Endothelial cell of umbilical vein (primary cell): ENCODE measurements at regions not wholly inside any gene's neighbourhood (a gene's known extent, or its start where the extent isn't known, plus 50 kb on each side); places are given as distances from the start of the nearest gene placed in this dataset.

ENCODE experiments used
- BruUV-seq: library from RNA; stranded (reverse); fragments of 400-500 nt; replicated peaks from 2 replicates; lab custom pipeline; 2021; lab: Mats Ljungman, UMichigan
- CTCF ChIA-PET: fragments of 300-600, 350-600 bp; sonication (Branson Sonifier 250); formaldehyde crosslinking; loops from one replicate; lab custom pipeline; 2021; ENCODE audit warnings: antibody characterized with exemption, inconsistent platforms; lab: Charles Lee
- POLR2A ChIA-PET: fragments of 300-600, 350-600 bp; sonication (Branson Sonifier 250); formaldehyde crosslinking; loops from one replicate; lab custom pipeline; 2021; ENCODE audit warnings: antibody characterized with exemption, inconsistent platforms; lab: Charles Lee
- DNase-seq: peaks from one replicate; pipeline ENCODE4 v3.0.0-alpha.2; 2011; ENCODE audit warnings: low read depth, low spot score
- FAIRE-seq: peaks from 2 replicates; lab custom pipeline; 2011; peaks lifted over from hg19 to GRCh38; lab: Jason Lieb, UNC
- H2AFZ ChIP-seq: 2 replicates; pipeline ENCODE4 v1.6.0; 2012; ENCODE audit warnings: low read depth, low read length, control low read depth, inconsistent platforms
- H3K27ac ChIP-seq: 2 replicates; pipeline ENCODE4 v1.5.1; 2011; ENCODE audit warnings: low read depth, mild to moderate bottlenecking, control low read depth, low read length, moderate library complexity; ENCODE audit not compliant: insufficient read depth
- H3K27me3 ChIP-seq, 2 experiments: 2 replicates each; pipeline versions ENCODE4 v1.6.0 to v1.6.1; 2011; ENCODE audit warnings: low read length in 2 of 2, mixed read lengths in 1 of 2; ENCODE audit not compliant: control insufficient read depth in 2 of 2, insufficient read depth in 2 of 2
- H3K36me3 ChIP-seq, 2 experiments: 2 replicates in 1 of 2; 3 replicates in 1 of 2; pipeline ENCODE4 v1.5.1; 2011; ENCODE audit warnings: low read length in 2 of 2, mild to moderate bottlenecking in 1 of 2, moderate library complexity in 1 of 2; ENCODE audit not compliant: control insufficient read depth in 2 of 2, insufficient read depth in 2 of 2; ENCODE audit errors: extremely low read depth in 1 of 2
- H3K4me1 ChIP-seq: 3 replicates; pipeline ENCODE4 v1.5.1; 2011; ENCODE audit warnings: mild to moderate bottlenecking, low read length; ENCODE audit not compliant: control insufficient read depth, insufficient read depth; ENCODE audit errors: extremely low read depth
- H3K4me2 ChIP-seq: 2 replicates; pipeline ENCODE4 v1.6.1; 2011; ENCODE audit warnings: low read length, control low read depth, mixed read lengths; ENCODE audit not compliant: insufficient read depth
- H3K4me3 ChIP-seq, 3 experiments: fragments of 200-600 bp in 1 of 3; sonication (generic), shearing (Covaris generic) in 1 of 3; replicated peaks in 1 of 3; 2 replicates each; pipeline ENCODE4 v1.5.1; 2011 to 2016; ENCODE audit warnings: control low read depth in 3 of 3, low read length in 3 of 3, mild to moderate bottlenecking in 2 of 3, inconsistent platforms in 1 of 3, low read depth in 1 of 3, moderate library complexity in 1 of 3; ENCODE audit not compliant: insufficient read depth in 1 of 3
- H3K79me2 ChIP-seq: 2 replicates; pipeline ENCODE4 v1.6.0; 2012; ENCODE audit warnings: low read length, inconsistent platforms; ENCODE audit not compliant: control insufficient read depth, insufficient read depth
- H3K9ac ChIP-seq: replicated peaks from 2 replicates; pipeline ENCODE3; 2011; ENCODE audit warnings: low read length, control low read depth; ENCODE audit not compliant: insufficient read depth; ENCODE audit errors: extremely low read depth
- H3K9me1 ChIP-seq: replicated peaks from 3 replicates; pipeline ENCODE4 v1.6.0; 2011; ENCODE audit warnings: mild to moderate bottlenecking, low read length; ENCODE audit not compliant: control insufficient read depth, insufficient read depth; ENCODE audit errors: extremely low read depth
- H3K9me3 ChIP-seq: replicated peaks from 2 replicates; pipeline ENCODE4 v1.5.1; 2012; ENCODE audit warnings: low read length, inconsistent platforms; ENCODE audit not compliant: control insufficient read depth, insufficient read depth
- H4K20me1 ChIP-seq: replicated peaks from 2 replicates; pipeline ENCODE3; 2011; ENCODE audit warnings: mild to moderate bottlenecking, low read length; ENCODE audit not compliant: control insufficient read depth, insufficient read depth; ENCODE audit errors: extremely low read depth
- CTCF ChIP-seq, 2 donors: IDR thresholded peaks; 1 replicate in 1 of 2; 2 replicates in 1 of 2; pipeline ENCODE4 v1.5.1; 2011; ENCODE audit warnings: low read length in 2 of 2, mild to moderate bottlenecking in 2 of 2, moderate library complexity in 2 of 2, control low read depth in 1 of 2, inconsistent platforms in 1 of 2, low read depth in 1 of 2; ENCODE audit not compliant: insufficient read depth in 1 of 2; ENCODE audit errors: extremely low read depth in 1 of 2
- EZH2 ChIP-seq: IDR thresholded peaks from 2 replicates; pipeline ENCODE4 v1.6.1; 2012; ENCODE audit warnings: borderline replicate concordance, low read depth, mild to moderate bottlenecking, moderate library complexity, low read length, inconsistent platforms; ENCODE audit not compliant: severe bottlenecking
- FOS ChIP-seq: IDR thresholded peaks from 2 replicates; pipeline ENCODE4 v1.6.1; 2011; ENCODE audit warnings: mild to moderate bottlenecking, low read length, moderate library complexity, borderline replicate concordance; ENCODE audit not compliant: insufficient read depth
- GATA2 ChIP-seq: IDR thresholded peaks from 2 replicates; pipeline ENCODE4 v1.7.0; 2011; ENCODE audit warnings: low read depth, mild to moderate bottlenecking, moderate library complexity, mixed read lengths, low read length; ENCODE audit not compliant: insufficient read length, insufficient read depth
- JUN ChIP-seq: IDR thresholded peaks from 2 replicates; pipeline ENCODE4 v1.6.1; 2011; ENCODE audit warnings: borderline replicate concordance, low read depth; ENCODE audit not compliant: insufficient read length, insufficient read depth
- MYC ChIP-seq: IDR thresholded peaks from one replicate; pipeline ENCODE4 v1.6.1; 2011; ENCODE audit warnings: mild to moderate bottlenecking, low read depth, low read length
- POLR2A ChIP-seq: IDR thresholded peaks from 2 replicates; pipeline ENCODE4 v1.6.1; 2012; ENCODE audit warnings: low read depth, mild to moderate bottlenecking, control low read depth, low read length
- POLR2AphosphoS5 ChIP-seq: IDR thresholded peaks from 2 replicates; pipeline ENCODE4 v1.6.1; 2012; ENCODE audit warnings: low read depth, mild to moderate bottlenecking, control low read depth, low read length, moderate library complexity; ENCODE audit not compliant: insufficient read depth
- dilution Hi-C: fragments of 300-500 bp; cut with MboI; formaldehyde crosslinking; loops from one replicate; pipeline ENCODE4 v1.15.0; 2019; ENCODE audit warnings: low sequenced_read_pairs; ENCODE audit not compliant: extremely low pct_ligation_motif_present
- intact Hi-C: fragments of 100-400 bp; cut with micrococcal nuclease; formaldehyde crosslinking; loops from one replicate; pipeline ENCODE4 v1.10.0; 2022
- TF ChIP-seq, protein P1 (sequence below): IDR thresholded peaks from 2 replicates; pipeline ENCODE4 v1.6.1; 2011; ENCODE audit not compliant: insufficient read depth, insufficient read length

DNA sequence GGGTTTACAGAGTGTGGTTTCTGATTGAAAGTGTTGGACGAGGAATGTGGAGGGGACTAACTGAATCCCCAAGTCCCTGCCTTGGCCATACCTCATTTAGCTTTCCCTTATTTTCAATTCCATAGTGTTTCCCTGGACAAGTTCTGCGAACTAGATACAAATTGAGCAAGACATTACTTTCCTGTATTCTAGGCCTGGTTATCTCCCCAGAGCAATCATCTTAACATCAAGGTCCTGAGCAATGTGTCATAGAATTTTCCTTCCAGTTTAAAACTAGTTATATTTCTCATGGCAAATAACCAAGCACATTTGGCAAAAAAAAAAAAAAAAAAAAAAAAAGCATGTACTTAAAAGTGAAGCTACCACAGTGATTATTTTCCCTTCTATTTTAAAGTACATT is 330.1 kb downstream of the CDH11 start:
- no peaks in the 10 kb centered on the region for H3K4me1 ChIP-seq
- CTCF ChIA-PET, result interaction anchor here (0.6 to 0.7 kb wide), 3 partner anchors 28 to 1099 kb away, joined by 3 to 4 read pairs (median 3); no protein-coding TSS in a partner anchor
- TF ChIP-seq CTCF (IDR thresholded peaks at IDR 0.05; ENCODE audit: extremely low read depth in 1 of 2, insufficient read depth in 1 of 2, low read depth in 1 of 2, low read length in 2 of 2) (no peak), EZH2 (no peak), FOS (no peak), POLR2A (no peak), POLR2AphosphoS5 (no peak), JUN (no peak), MYC (no peak), GATA2 (no peak)
- TF ChIP-seq, protein P1, sequence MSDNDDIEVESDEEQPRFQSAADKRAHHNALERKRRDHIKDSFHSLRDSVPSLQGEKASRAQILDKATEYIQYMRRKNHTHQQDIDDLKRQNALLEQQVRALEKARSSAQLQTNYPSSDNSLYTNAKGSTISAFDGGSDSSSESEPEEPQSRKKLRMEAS, result no peak
- H3K9me1 ChIP-seq, result no peaks in the 10 kb centered on the region
- intact Hi-C loops, result no loop called here
- no peaks in the 10 kb centered on the region for H4K20me1 ChIP-seq
- H3K36me3 ChIP-seq, result no peaks in the 10 kb centered on the region
- H3K27ac ChIP-seq, result no peak overlapping the region
- POLR2A ChIA-PET, result no interaction called here
- no peaks in the 10 kb centered on the region for H3K9me3 ChIP-seq
- H3K4me2 ChIP-seq, result no peak overlapping the region
- FAIRE-seq (no peak), DNase-seq (no peak)
- H3K79me2 ChIP-seq, result no peaks in the 10 kb centered on the region
- no peak overlapping the region for H3K9ac ChIP-seq
- BruUV-seq, result no TSS peak
- no peak overlapping the region for H3K4me3 ChIP-seq
- no peak overlapping the region for H2AFZ ChIP-seq
- dilution Hi-C loops, result no loop called here
- H3K27me3 ChIP-seq, result no peaks in the 10 kb centered on the region
